ENCODE measurements at regions not wholly inside any gene's neighbourhood (a gene's known extent, or its start where the extent isn't known, plus 50 kb on each side); places are given as distances from the start of the nearest gene placed in this dataset.

DNA sequence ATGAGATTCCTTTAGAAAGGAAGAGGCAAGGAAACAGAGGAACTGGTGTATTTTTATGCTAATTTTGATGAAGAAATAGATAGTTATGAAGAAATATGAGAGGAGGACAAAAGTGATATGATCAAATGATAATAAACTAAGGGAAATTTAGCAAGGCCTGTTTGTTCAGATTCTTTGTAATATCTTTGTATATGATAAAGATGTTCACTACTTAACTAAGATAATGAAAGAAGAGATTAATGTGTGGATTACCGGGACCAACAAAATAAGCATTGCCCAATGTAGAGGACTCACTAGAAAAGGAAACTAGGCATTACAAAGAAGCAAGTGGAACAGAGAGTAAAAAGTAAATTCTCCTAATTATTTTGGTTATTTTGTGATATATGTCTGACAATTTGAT lies 99.0 kb upstream of the FIGN start:
- no peak for DNase-seq (ENCODE audit: low read depth)

GRCh38 chr2:163834221-163834620 lies 98.4 kb upstream of the FIGN start:
- DNase-seq (ENCODE audit: low read depth), result no peak

DNA sequence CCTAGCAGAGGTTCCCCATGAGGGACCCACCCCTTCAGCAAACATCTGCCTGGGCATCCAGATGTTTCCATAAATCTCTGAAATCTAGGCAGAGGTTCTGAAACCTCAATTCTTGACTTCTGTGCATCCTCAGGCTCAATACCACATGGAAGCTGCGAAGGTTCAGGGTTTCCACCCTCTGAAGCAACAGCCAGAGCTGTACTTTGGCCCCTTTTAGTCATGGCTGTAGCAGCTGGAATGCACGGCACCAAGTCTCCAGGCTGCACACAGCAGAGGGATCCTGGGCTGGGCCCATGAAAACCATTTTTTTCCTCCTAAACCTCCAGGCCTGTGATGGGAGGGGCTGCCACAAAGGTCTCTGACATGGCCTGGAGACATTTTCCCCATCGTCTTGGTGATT lies 93.0 kb upstream of the FIGN start:
- no peak for DNase-seq (ENCODE audit: low read depth)

DNA sequence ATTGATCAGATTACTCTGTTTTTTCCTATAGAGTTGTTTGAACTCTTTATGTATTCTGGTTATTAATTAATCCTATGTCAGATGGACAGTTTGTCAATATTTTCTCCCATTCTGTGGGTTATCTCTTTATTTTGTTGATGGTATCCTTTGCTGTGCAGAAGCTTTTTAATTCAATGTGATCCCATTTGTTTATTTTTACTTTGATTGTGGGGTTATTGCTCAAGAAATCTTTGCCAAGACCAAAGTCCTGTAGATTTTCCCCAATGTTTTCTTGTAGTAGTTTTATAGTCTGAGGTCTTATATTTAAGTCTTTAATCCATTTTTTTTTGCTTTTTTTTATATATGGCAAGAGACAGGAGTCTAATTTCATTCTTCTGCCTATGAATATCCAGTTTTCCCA lies 86.2 kb upstream of the FIGN start:
- no peak for DNase-seq (ENCODE audit: low read depth)

DNA sequence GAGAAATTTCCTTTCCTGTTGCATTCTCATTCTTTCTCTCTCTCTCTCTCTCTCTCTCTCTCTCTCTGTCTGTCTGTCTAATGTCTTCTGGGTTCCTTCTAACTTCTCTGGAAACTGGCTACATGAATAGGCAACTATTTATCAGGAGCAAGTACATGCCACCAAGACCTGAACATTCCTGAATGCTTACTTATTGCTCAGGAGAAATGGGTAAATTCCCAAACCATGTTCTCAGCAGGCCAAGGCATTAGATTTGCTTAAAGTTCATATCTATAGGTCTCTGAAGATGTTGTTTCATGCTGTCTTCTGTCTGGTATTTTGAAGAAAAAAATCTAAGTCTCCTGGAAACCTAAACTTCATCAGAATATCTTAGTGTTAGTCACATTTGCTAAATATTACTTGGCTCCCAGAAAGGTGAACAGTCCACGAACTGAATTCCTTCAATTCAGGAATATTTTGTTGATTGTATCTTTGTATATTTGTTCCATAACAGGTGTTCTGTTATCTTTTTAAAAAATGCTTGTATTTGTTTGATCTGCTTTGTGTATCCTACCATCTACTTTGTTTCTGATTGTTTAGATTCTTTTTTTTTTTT lies 77.2 kb upstream of the FIGN start:
- no peak for DNase-seq (ENCODE audit: low read depth)

- DNase-seq (ENCODE audit: low read depth), result no peak
Observed at GRCh38 chr2:163808406-163808805, 72.6 kb upstream of the FIGN start.

DNA sequence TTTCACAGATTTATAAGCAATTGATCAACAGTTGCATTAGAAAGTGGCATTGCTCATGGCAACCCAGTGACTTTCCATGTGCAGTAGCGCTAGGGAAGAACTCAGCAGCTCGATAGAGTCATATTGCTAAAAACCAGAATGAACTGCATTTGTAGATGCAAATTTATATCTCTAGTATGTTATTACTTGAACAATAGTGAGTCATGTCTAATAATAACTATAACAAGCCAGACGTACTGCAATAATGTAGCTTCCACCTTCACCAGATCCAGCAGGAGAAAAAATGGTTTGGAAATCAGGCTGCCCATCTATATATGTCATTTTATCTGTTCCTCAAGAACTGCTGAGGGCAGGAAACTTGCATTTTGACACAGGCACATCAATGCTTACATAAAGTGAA lies 66.5 kb upstream of the FIGN start:
- no peak for DNase-seq (ENCODE audit: low read depth)

GRCh38 chr2:163801486-163801885 lies 65.7 kb upstream of the FIGN start:
- DNase-seq (ENCODE audit: low read depth), result no peak

GRCh38 chr2:163800951-163801381 lies 65.2 kb upstream of the FIGN start:
- peak; percentile 69 for DNase-seq (ENCODE audit: low read depth)

DNA sequence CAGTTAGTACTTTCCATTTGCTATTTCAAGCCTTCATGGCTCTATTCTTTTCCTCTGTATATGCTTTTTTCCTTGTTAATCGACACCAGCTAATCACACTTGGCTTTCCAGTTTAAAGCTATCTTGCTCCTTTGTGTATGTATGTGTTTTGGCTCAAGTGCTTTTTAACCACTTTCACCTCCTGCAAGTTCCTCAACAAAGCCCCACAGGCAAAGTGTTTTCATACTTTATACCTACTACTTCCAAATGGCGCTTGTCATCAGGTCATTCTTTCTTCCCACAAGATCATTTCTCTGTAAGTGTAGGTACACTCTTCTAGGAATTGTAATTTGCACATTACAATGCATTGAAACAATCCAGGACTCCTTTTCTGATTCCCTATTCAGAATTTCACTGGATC lies 64.0 kb upstream of the FIGN start:
- DNase-seq (ENCODE audit: low read depth), result no peak

DNA sequence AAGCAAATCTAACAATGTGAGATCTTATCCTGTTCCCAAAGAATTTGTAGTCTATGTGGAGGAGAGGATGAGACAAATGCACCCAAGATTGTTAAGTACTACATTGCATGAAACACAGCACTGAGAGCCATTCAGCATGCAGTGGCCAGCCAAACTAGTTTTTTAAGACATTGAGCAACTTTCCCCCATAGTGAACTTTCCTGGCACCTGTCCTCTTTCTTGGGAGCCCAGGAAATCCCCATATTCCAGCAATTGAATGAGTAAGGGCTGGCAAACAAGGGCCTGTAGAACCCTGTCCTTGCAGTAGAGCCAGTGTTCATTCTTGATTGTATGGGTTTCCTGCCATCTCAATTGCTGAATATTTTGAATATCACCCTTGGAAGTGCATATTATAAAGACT lies 58.8 kb upstream of the FIGN start:
- no peak for DNase-seq (ENCODE audit: low read depth)

All from GM04503 (cell line).